HG02870 (cell line): ENCODE measurements at regions not wholly inside any gene's neighbourhood (a gene's known extent, or its start where the extent isn't known, plus 50 kb on each side); places are given as distances from the start of the nearest gene placed in this dataset.
"Not testable (repeated sequence)": the region's sequence is repeated elsewhere in the genome, so short reads cannot be mapped to it uniquely, and the experiment has no call there.

Experiments used
- ATAC-seq: cut with Tn5 transposase; IDR thresholded peaks from one replicate; pipeline ENCODE4 v1.9.1; 2021; ENCODE audit warnings: mild to moderate bottlenecking, moderate library complexity; ENCODE audit not compliant: unreplicated experiment

DNA sequence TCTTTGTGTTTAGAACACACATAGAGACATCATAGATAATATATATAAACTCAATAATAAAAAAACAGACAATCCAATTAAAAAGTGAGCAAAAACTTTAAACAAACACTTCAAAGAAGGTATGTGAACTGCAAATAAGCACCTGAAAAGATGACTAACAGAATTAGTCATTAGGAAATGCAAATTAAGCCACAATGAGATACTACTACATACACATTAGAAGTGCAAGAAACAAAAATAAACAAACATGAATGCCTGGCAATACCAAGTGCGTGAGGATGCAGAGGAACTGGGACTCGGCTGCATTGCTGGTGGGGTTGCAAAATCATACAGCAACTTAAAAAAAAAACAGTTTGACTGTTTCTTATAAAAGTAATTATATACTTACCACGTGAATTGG, 799.0 kb downstream of the KCNJ2 start:
- ATAC-seq = no peak

- ATAC-seq = no peak
Observed at GRCh38 chr17:70969521-70970034, 800.2 kb downstream of the KCNJ2 start.

GRCh38 chr17:70976447-70976846, 807.1 kb downstream of the KCNJ2 start:
- ATAC-seq = no peak

GRCh38 chr17:70984873-70985272, 815.5 kb downstream of the KCNJ2 start:
- no peak for ATAC-seq

- peak; percentile 78 for ATAC-seq
Observed at GRCh38 chr17:70987867-70988340, 818.6 kb downstream of the KCNJ2 start.

- ATAC-seq = no peak
Observed at GRCh38 chr17:70988622-70989021, 819.3 kb downstream of the KCNJ2 start.

GRCh38 chr17:70989280-70989679, 819.9 kb downstream of the KCNJ2 start:
- ATAC-seq = no peak

GRCh38 chr17:70994194-70994593, 824.9 kb downstream of the KCNJ2 start:
- ATAC-seq = no peak

GRCh38 chr17:70995997-70996396, 826.7 kb downstream of the KCNJ2 start:
- no peak for ATAC-seq

DNA sequence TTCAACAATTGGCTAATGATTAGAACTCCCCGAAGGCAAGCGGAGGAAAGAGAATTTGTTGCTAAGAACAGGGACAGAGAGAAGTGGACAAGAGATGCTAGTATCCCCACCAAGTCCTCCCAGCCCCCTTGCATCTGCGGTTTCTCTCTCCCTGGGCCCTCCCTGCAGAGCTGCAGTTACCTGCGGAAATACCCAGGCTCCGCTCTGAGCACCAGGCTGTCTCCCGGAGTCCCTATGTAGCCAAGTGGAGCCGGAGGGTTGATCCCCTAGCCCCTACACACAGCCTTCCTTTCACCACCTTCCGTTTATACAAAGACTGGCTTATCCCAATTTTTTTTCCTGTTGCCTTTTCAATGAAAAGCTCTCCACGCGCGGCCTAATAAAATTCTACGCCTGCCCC, 834.4 kb downstream of the KCNJ2 start:
- no peak for ATAC-seq

DNA sequence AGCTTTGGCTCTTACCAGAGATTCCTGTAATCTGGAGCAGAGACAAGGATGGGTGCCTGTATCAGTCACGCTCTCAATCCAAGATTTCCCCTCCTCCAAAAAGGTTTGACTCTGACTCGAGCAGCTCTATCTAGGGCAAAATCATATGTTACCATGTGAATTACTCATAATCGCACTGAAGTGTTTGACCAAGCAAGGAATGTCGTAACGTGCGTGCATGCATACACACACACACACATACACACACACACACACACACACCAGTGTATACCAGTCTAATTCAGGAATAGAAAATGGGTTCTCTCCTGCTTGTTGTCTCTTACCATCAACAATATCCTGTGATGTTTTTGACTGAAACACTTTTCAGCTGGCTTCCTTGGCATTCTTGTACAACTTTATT, 835.1 kb downstream of the KCNJ2 start:
- ATAC-seq = no peak

DNA sequence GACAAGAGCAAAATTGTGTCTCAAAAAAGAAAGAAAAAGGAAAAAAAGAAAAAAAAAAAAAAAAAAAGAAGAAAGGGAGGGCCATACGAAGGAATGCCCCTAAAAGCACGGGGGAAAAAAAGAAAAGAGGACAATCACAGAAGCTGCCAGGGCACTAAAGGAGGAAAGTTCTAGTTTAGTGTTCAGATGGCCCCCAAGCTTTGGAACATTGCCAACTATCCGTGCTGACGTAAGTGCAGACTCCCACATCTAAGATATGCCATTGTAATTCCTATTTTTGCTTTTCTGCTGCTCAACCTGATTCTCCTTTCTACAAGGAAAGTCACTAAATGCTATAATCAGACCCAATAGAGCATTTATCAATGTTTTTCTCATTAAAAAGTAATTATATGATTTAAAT, 842.1 kb downstream of the KCNJ2 start:
- ATAC-seq = no peak

DNA sequence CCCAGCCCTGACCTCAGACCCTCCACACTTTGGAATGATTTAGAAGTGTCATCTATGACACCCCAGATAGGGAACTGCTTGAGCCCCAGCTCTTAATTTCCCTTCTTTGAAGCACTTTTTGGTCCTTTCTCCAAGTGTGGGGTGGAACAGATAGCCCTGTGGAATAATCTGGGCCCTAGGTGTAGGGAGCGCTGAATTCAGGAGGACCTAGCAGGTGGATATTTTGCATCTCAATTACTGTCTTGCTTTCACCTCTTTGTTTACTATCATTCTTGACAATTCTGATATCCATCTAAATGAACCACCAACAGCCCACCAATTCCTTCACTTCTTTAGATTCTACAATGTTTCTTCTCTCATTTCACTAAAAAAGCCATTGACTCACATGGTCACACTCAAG, 850.4 kb downstream of the KCNJ2 start:
- ATAC-seq = no peak

- ATAC-seq = no peak
Observed at GRCh38 chr17:71022758-71023157, 853.4 kb downstream of the KCNJ2 start.

- no peak for ATAC-seq
Observed at GRCh38 chr17:71023249-71024030, 854.1 kb downstream of the KCNJ2 start.

DNA sequence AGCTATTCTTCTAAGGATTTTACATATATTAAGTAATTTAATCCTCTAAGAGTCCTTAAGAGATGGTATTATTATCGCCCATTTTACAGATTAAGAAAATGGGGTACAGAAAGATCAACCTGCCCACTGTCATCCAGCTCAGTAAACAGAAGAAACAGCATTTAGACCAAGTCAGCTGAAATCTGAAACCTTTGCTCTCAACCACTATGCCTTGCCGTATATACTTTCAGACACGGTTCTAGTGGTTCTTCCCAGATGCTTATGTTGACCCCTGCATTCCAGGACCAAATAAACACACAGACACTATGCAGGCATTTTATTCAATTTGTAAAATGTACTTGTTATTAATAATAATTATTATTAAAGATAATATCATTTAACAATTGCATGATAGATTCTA, 854.8 kb downstream of the KCNJ2 start:
- ATAC-seq = no peak

GRCh38 chr17:71024969-71025368, 855.6 kb downstream of the KCNJ2 start:
- no peak for ATAC-seq

DNA sequence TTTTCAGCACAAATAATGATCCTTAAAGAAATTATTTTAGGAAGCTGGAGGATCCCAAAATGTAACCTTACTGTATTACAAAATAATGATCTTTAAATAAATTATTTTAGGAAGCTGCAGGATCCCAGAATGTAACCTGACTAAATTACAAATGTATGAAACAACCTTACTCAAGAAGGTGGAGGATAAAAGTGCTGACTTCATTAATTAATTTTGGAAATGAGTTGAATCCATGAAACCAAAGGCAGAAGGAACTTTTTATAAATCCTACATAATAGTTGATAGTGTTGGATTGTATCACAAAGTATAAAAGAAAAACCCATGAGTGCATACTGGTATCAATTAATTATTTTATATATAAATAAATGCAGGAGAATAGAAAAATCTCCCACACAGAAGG, 859.9 kb downstream of the KCNJ2 start:
- ATAC-seq = no peak

DNA sequence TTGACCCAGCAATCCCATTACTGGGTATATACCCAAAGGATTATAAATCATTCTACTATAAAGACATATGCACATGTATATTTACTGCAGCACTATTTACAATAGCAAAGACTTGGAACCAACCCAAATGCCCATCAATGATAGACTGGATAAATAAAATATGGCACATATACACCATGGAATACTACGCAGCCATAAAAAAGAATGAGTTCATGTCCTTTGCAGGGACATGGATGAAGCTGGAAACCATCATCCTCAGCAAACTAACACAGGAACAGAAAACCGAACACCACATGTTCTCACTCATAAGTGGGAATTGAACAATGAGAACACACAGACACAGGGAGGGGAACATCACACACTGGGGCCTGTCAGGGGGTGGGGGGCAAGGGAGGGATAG, 862.0 kb downstream of the KCNJ2 start:
- ATAC-seq = not testable (repeated sequence)

GRCh38 chr17:71032746-71033273, 863.5 kb downstream of the KCNJ2 start:
- no peak for ATAC-seq

DNA sequence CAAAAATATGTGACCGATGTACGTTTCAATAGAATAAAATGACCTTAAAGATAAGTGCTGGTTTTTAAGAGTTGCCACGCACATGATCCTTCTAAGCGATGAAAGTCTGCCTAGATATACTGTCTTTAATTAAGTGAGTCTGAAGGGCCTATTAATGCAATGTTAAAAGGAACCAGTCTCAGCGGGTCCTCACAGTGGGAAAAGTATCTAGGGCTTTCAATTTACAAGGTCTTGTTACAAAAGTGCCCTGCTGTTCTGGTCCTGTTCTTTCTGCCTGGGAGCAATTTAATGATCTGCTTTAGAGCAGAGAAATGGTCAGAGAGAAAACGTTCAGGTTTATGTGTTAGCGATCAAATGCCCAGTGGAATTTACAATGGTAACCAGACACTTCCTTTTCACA, 864.0 kb downstream of the KCNJ2 start:
- no peak for ATAC-seq

DNA sequence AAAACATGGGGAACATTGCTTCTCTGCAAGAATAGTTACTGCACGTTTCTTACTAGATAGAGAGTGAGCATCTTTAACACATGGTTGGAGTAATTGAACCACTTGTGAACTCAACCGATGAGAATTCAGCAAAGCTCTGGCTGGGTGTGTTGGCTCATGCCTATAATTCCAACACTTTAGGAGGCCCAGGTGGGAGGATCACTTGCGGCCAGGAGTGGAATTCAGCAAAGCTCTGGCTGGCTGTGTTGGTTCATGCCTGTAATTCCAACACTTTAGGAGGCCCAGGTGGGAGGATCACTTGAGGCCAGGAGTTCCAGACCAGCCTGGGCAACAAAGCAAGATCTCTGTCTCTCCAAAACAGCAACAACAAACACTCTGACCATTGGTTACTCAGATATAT, 865.9 kb downstream of the KCNJ2 start:
- no peak for ATAC-seq

- ATAC-seq = no peak
Observed at GRCh38 chr17:71037386-71037785, 868.1 kb downstream of the KCNJ2 start.
